Frontal cortex (tissue), 3 donors: ENCODE measurements at regions not wholly inside any gene's neighbourhood (a gene's known extent, or its start where the extent isn't known, plus 50 kb on each side); places are given as distances from the start of the nearest gene placed in this dataset.
A peak's percentile ranks its signal among the peaks of the same experiment; 100 is the strongest.

Experiments used
- DNase-seq, 2 donors: peaks; one replicate each; pipeline ENCODE4 v3.0.0; 2012; ENCODE audit warnings: low spot score in 2 of 2
- FAIRE-seq: peaks from 2 replicates; lab custom pipeline; 2012; peaks lifted over from hg19 to GRCh38; lab: Jason Lieb, UNC
- donor health status: control.
- donor health status: control.
- donor health status: control.

- no peak for FAIRE-seq
Observed at GRCh38 chr4:123088501-123088900, 166.1 kb upstream of the NUDT6 start.

GRCh38 chr4:123090886-123091285 is 168.5 kb upstream of the NUDT6 start:
- FAIRE-seq, result no peak
- DNase-seq, result no peak

More at GRCh38 chr4:123088501-123088900, 166.1 kb upstream of the NUDT6 start:
- no peak for DNase-seq

- DNase-seq (no peak), FAIRE-seq (no peak)
Observed at GRCh38 chr4:123092586-123092985, 170.2 kb upstream of the NUDT6 start.

GRCh38 chr4:123093236-123093635 is 170.8 kb upstream of the NUDT6 start:
- FAIRE-seq (no peak), DNase-seq (no peak)

GRCh38 chr4:123096038-123096437 is 173.6 kb upstream of the NUDT6 start:
- DNase-seq (no peak), FAIRE-seq (no peak)

GRCh38 chr4:123102897-123103471 is 180.6 kb upstream of the NUDT6 start:
- DNase-seq, result peak in 1 of 2 donors; percentile 33

GRCh38 chr4:123104310-123105025 is 182.1 kb upstream of the NUDT6 start:
- DNase-seq (no peak), FAIRE-seq (no peak)

More at GRCh38 chr4:123102897-123103471, 180.6 kb upstream of the NUDT6 start:
- no peak for FAIRE-seq

GRCh38 chr4:123105026-123105420 is 182.6 kb upstream of the NUDT6 start:
- no peak for FAIRE-seq
- no peak for DNase-seq

- no peak for FAIRE-seq
- no peak for DNase-seq
Observed at GRCh38 chr4:123106747-123107146, 184.3 kb upstream of the NUDT6 start.

- DNase-seq, result no peak
- FAIRE-seq, result no peak
Observed at GRCh38 chr4:123107444-123108252, 185.3 kb upstream of the NUDT6 start.

GRCh38 chr4:123109139-123109538 is 186.7 kb upstream of the NUDT6 start:
- DNase-seq (no peak), FAIRE-seq (no peak)

GRCh38 chr4:123110147-123110546 is 187.8 kb upstream of the NUDT6 start:
- FAIRE-seq, result no peak
- DNase-seq, result no peak

GRCh38 chr4:123110685-123111084 is 188.3 kb upstream of the NUDT6 start:
- no peak for FAIRE-seq
- no peak for DNase-seq

GRCh38 chr4:123113155-123113554 is 190.8 kb upstream of the NUDT6 start:
- DNase-seq (no peak), FAIRE-seq (no peak)

- no peak for FAIRE-seq
- no peak for DNase-seq
Observed at GRCh38 chr4:123114084-123114914, 191.9 kb upstream of the NUDT6 start.

- FAIRE-seq (no peak), DNase-seq (no peak)
Observed at GRCh38 chr4:123114915-123115756, 192.7 kb upstream of the NUDT6 start.

GRCh38 chr4:123116412-123116811 is 194.0 kb upstream of the NUDT6 start:
- DNase-seq (no peak), FAIRE-seq (no peak)

GRCh38 chr4:123120473-123120872 is 198.1 kb upstream of the NUDT6 start:
- FAIRE-seq, result no peak
- DNase-seq, result no peak

- no peak for DNase-seq
- FAIRE-seq, result no peak
Observed at GRCh38 chr4:123121241-123121907, 199.0 kb upstream of the NUDT6 start.
